H4 (cell line): ENCODE measurements at regions not wholly inside any gene's neighbourhood (a gene's known extent, or its start where the extent isn't known, plus 50 kb on each side); places are given as distances from the start of the nearest gene placed in this dataset.

ENCODE experiments used
- DNase-seq: peaks from one replicate; pipeline ENCODE4 v3.0.0-alpha.2; 2015; ENCODE audit warnings: low spot score

- peak; percentile 52 for DNase-seq
Measured at GRCh38 chr15:88382482-88382983, 84.7 kb downstream of the MRPL46 start.

- no peak for DNase-seq
Measured at GRCh38 chr15:88378188-88378637, 89.0 kb downstream of the MRPL46 start.

- no peak for DNase-seq
Measured at GRCh38 chr15:88377509-88377908, 89.7 kb downstream of the MRPL46 start.

- DNase-seq, result no peak
Measured at GRCh38 chr15:88376574-88377174, 90.5 kb downstream of the MRPL46 start.

- DNase-seq, result peak; percentile 26
Measured at GRCh38 chr15:88375234-88375927, 91.8 kb downstream of the MRPL46 start.

- DNase-seq, result no peak
Measured at GRCh38 chr15:88365124-88365523, 102.1 kb downstream of the MRPL46 start.

- DNase-seq, result no peak
Measured at GRCh38 chr15:88348579-88349230, 92.2 kb upstream of the NTRK3 start.

GRCh38 chr15:88345962-88346361, 89.4 kb upstream of the NTRK3 start:
- no peak for DNase-seq

GRCh38 chr15:88344786-88345185, 88.2 kb upstream of the NTRK3 start:
- DNase-seq, result no peak

GRCh38 chr15:88342666-88343065, 86.1 kb upstream of the NTRK3 start:
- DNase-seq, result no peak

GRCh38 chr15:88341653-88342052, 85.1 kb upstream of the NTRK3 start:
- DNase-seq, result no peak

- no peak for DNase-seq
Measured at GRCh38 chr15:88341006-88341405, 84.5 kb upstream of the NTRK3 start.

- DNase-seq, result no peak
Measured at GRCh38 chr15:88337993-88338392, 81.5 kb upstream of the NTRK3 start.

GRCh38 chr15:88335074-88335473, 78.5 kb upstream of the NTRK3 start:
- DNase-seq, result no peak

GRCh38 chr15:88334436-88334835, 77.9 kb upstream of the NTRK3 start:
- DNase-seq, result no peak

GRCh38 chr15:88331291-88331690, 74.8 kb upstream of the NTRK3 start:
- DNase-seq, result peak; percentile 40

- no peak for DNase-seq
Measured at GRCh38 chr15:88326924-88327323, 70.4 kb upstream of the NTRK3 start.

- no peak for DNase-seq
Measured at GRCh38 chr15:88324741-88325065, 68.2 kb upstream of the NTRK3 start.

- DNase-seq, result no peak
Measured at GRCh38 chr15:88323976-88324740, 67.6 kb upstream of the NTRK3 start.

- DNase-seq, result no peak
Measured at GRCh38 chr15:88323468-88323867, 66.9 kb upstream of the NTRK3 start.

- no peak for DNase-seq
Measured at GRCh38 chr15:88322461-88322860, 65.9 kb upstream of the NTRK3 start.

GRCh38 chr15:88321271-88321670, 64.7 kb upstream of the NTRK3 start:
- DNase-seq, result no peak
